ENCODE measurements at regions not wholly inside any gene's neighbourhood (a gene's known extent, or its start where the extent isn't known, plus 50 kb on each side); places are given as distances from the start of the nearest gene placed in this dataset.

GRCh38 chr9:6072865-6073264, 57.4 kb upstream of the RANBP6 start:
- DNase-seq = no peak

GRCh38 chr9:6072453-6072852, 57.0 kb upstream of the RANBP6 start:
- TF ChIP-seq CTCF (IDR thresholded peaks at IDR 0.05) (no peak), POLR2A (IDR thresholded peaks at IDR 0.05) (no peak)
- intact Hi-C loops (cut with DNase I) = no loop called here
- Histone ChIP-seq H3K27me3 (no peaks in the 10 kb centered on the region), H3K27ac (no peak overlapping the region), H3K4me1 (peaks cover 0 to 4% (median 0%) of the 10 kb centered on the region in 3 donors), H3K9me3 (no peaks in the 10 kb centered on the region), H3K36me3 (no peaks in the 10 kb centered on the region), H3K4me3 (no peak overlapping the region)
- DNase-seq = no peak

More at GRCh38 chr9:6072865-6073264, 57.4 kb upstream of the RANBP6 start:
- H3K4me3 ChIP-seq = no peak overlapping the region
- H3K9me3 ChIP-seq = no peaks in the 10 kb centered on the region
- no peaks in the 10 kb centered on the region for H3K36me3 ChIP-seq
- H3K4me1 ChIP-seq = peaks cover 0 to 4% (median 0%) of the 10 kb centered on the region in 3 donors
- H3K27me3 ChIP-seq = no peaks in the 10 kb centered on the region
- no peak for TF ChIP-seq CTCF (IDR thresholded peaks at IDR 0.05)
- no peak for TF ChIP-seq POLR2A (IDR thresholded peaks at IDR 0.05)
- 94 to 95% methylated on average over 6 of the region's 7 CpGs for WGBS, 2 donors
- no peak overlapping the region for H3K27ac ChIP-seq
- intact Hi-C loops (cut with DNase I) = no loop called here

- H3K27ac ChIP-seq = no peak overlapping the region
- intact Hi-C loops (cut with DNase I) = no loop called here
Measured at GRCh38 chr9:6068983-6069382, 53.6 kb upstream of the RANBP6 start.

GRCh38 chr9:6067426-6067825, 52.0 kb upstream of the RANBP6 start:
- 95 to 96% methylated on average over 2 of the region's 2 CpGs for WGBS, 2 donors
- no peak for DNase-seq
- H3K27me3 ChIP-seq = peaks cover 0 to 12% (median 0%) of the 10 kb centered on the region in 4 donors
- H3K4me1 ChIP-seq = no peaks in the 10 kb centered on the region
- H3K9me3 ChIP-seq = peaks cover 0 to 6% (median 0%) of the 10 kb centered on the region in 3 donors
- intact Hi-C loops (cut with DNase I) = no loop called here
- H3K27ac ChIP-seq = no peak overlapping the region
- no peak overlapping the region for H3K4me3 ChIP-seq
- TF ChIP-seq CTCF (IDR thresholded peaks at IDR 0.05) = no peak
- no peak for TF ChIP-seq POLR2A (IDR thresholded peaks at IDR 0.05)
- H3K36me3 ChIP-seq = no peaks in the 10 kb centered on the region

More at GRCh38 chr9:6068983-6069382, 53.6 kb upstream of the RANBP6 start:
- Histone ChIP-seq H3K4me1 (no peaks in the 10 kb centered on the region), H3K9me3 (no peaks in the 10 kb centered on the region), H3K4me3 (no peak overlapping the region), H3K36me3 (no peaks in the 10 kb centered on the region), H3K27me3 (no peaks in the 10 kb centered on the region)
- DNase-seq = no peak
- TF ChIP-seq CTCF (IDR thresholded peaks at IDR 0.05) (no peak), POLR2A (IDR thresholded peaks at IDR 0.05) (no peak)
